ENCODE measurements at regions not wholly inside any gene's neighbourhood (a gene's known extent, or its start where the extent isn't known, plus 50 kb on each side); places are given as distances from the start of the nearest gene placed in this dataset.

GRCh38 chrX:30489323-30489722 lies 88.2 kb downstream of the TASL start:
- Histone ChIP-seq H3K9me3 (replicated peaks; ENCODE audit: control insufficient read depth, insufficient read depth, low read depth, low read length) (no peaks in the 10 kb centered on the region), H3K36me3 (ENCODE audit: control insufficient read depth, insufficient read depth, low read length) (no peaks in the 10 kb centered on the region), H3K4me2 (ENCODE audit: insufficient read depth, low read length) (no peak overlapping the region), H3K79me2 (ENCODE audit: control insufficient read depth, insufficient read depth, low read length) (no peaks in the 10 kb centered on the region), H2AFZ (ENCODE audit: low read depth, low read length) (no peak overlapping the region), H4K20me1 (replicated peaks; ENCODE audit: control insufficient read depth, insufficient read depth, low read length) (no peaks in the 10 kb centered on the region), H3K9me1 (ENCODE audit: control insufficient read depth, insufficient read depth, low read length) (no peaks in the 10 kb centered on the region), H3K4me1 (replicated peaks in 1 of 2; ENCODE audit: control insufficient read depth in 2 of 2, insufficient read depth in 2 of 2, low read length in 2 of 2) (no peaks in the 10 kb centered on the region), H3K27me3 (ENCODE audit: control insufficient read depth in 2 of 2, insufficient read depth in 2 of 2, low read length in 2 of 2) (no peaks in the 10 kb centered on the region), H3K9ac (ENCODE audit: insufficient read depth in 1 of 2, low read depth in 2 of 2, low read length in 2 of 2) (no peak overlapping the region), H3K4me3 (no peak overlapping the region), H3K27ac (ENCODE audit: extremely low read depth, low read depth, low read length) (no peak overlapping the region)
- in situ Hi-C loops (cut with MboI), result no loop called here
- POLR2A ChIA-PET, result no interaction called here
- FAIRE-seq, result no peak
- no TSS peak for BruUV-seq (replicated peaks)
- ATAC-seq, result peak; percentile 42; the same call in 1 of the 3 replicates
- 0% methylated on average over 2 of the region's 2 CpGs for WGBS (ENCODE audit: insufficient coverage, low coverage, missing lambda C conversion rate)
- DNase-seq (ENCODE audit: extremely low read depth in 1 of 4, low spot score in 3 of 4), result peak in 3 of 4 experiments; percentile 3 to 8 (median 3)
- peak; percentile 22 to 26; a peak in 1 of 4 replicates for TF ChIP-seq RAD21 (CRISPR knock-in tag; conservative IDR thresholded peaks at IDR 0.05 in 1 of 2, IDR thresholded peaks at IDR 0.05 in 1 of 2)
- TF ChIP-seq RBM34 (IDR thresholded peaks at IDR 0.05; ENCODE audit: borderline replicate concordance, insufficient read depth, low read length), result no peak
- no peak for TF ChIP-seq ATF4 (CRISPR knock-in tag; IDR thresholded peaks at IDR 0.05)
- no peak for TF ChIP-seq THRAP3 (IDR thresholded peaks at IDR 0.05; ENCODE audit: borderline replicate concordance)
- TF ChIP-seq ZBTB33 (CRISPR knock-in tag; IDR thresholded peaks at IDR 0.05), result no peak
- TF ChIP-seq ZNF695 (CRISPR knock-in tag; IDR thresholded peaks at IDR 0.05), result no peak
- TF ChIP-seq MAFF (IDR thresholded peaks at IDR 0.05; ENCODE audit: low read length), result no peak
- TF ChIP-seq HINFP (tag; conservative IDR thresholded peaks at IDR 0.05; ENCODE audit: low read depth), result no peak
- peak in 2 of 3 experiments; percentile 29 to 33; a peak in 2 of 6 replicates for TF ChIP-seq CTCF (IDR thresholded peaks at IDR 0.05 in 2 of 3, conservative IDR thresholded peaks at IDR 0.05 in 1 of 3; ENCODE audit: insufficient read depth in 2 of 3, low read depth in 1 of 3, low read length in 3 of 3)
- intact Hi-C loops (cut with micrococcal nuclease), result loop anchor here (2.0 kb wide), 1 partner anchor 215 kb away; no protein-coding TSS in a partner anchor
- CTCF ChIA-PET (ENCODE audit: low intra/inter-chr PET ratio), result interaction anchor here (3.2 kb wide), 1 partner anchor 214 kb away, joined by 13 read pairs; no protein-coding TSS in a partner anchor

Measured in K562 (cell line).